IMR-90 (cell line): ENCODE measurements at regions not wholly inside any gene's neighbourhood (a gene's known extent, or its start where the extent isn't known, plus 50 kb on each side); places are given as distances from the start of the nearest gene placed in this dataset.

Experiments
- ATAC-seq: fragments of 200-7000 bp; cut with Tn5 transposase; 2 replicates; pipeline ENCODE4 v1.9.1; 2020; ENCODE audit warnings: low read depth, mild to moderate bottlenecking, moderate library complexity
- BruUV-seq: library from RNA; stranded (reverse); fragments of 400-500 nt; replicated peaks from 2 replicates; lab custom pipeline; 2021; lab: Mats Ljungman, UMichigan
- CTCF ChIA-PET: fragments of 300-600 bp; formaldehyde crosslinking; extraction: SDS; loops from one replicate; lab custom pipeline; 2021; ENCODE audit warnings: antibody characterized with exemption; lab: Yijun Ruan, JAX
- POLR2A ChIA-PET: fragments of 300-600 bp; sonication (Branson Sonifier 250); formaldehyde crosslinking; loops from one replicate; lab custom pipeline; 2022; ENCODE audit warnings: antibody characterized with exemption; ENCODE audit not compliant: unreplicated experiment; lab: Charles Lee
- DNase-seq: peaks from one replicate; pipeline ENCODE4 v3.0.0; 2013
- H2AFZ ChIP-seq: replicated peaks from 2 replicates; pipeline ENCODE3; 2013; ENCODE audit warnings: low read length, mild to moderate bottlenecking; ENCODE audit not compliant: poor library complexity
- H2AK5ac ChIP-seq: 2 replicates; pipeline ENCODE4 v1.6.1; 2013; ENCODE audit warnings: low read depth, low read length, inconsistent platforms
- H2AK9ac ChIP-seq: replicated peaks from 2 replicates; pipeline ENCODE3; 2013; ENCODE audit warnings: mild to moderate bottlenecking, low read depth, low read length, moderate library complexity; ENCODE audit not compliant: poor library complexity
- H2BK120ac ChIP-seq: 2 replicates; pipeline ENCODE4 v1.6.1; 2013; ENCODE audit warnings: low read depth, low read length, inconsistent platforms
- H2BK15ac ChIP-seq: 3 replicates; pipeline ENCODE4 v1.6.1; 2013; ENCODE audit warnings: low read depth, low read length, inconsistent platforms
- H2BK20ac ChIP-seq: 2 replicates; pipeline ENCODE4 v1.6.1; 2013; ENCODE audit warnings: low read depth, mild to moderate bottlenecking, inconsistent platforms, low read length, moderate library complexity
- H2BK5ac ChIP-seq: 2 replicates; pipeline ENCODE4 v1.6.1; 2013; ENCODE audit warnings: mild to moderate bottlenecking, low read depth, low read length, inconsistent platforms; ENCODE audit not compliant: poor library complexity, severe bottlenecking
- H3K14ac ChIP-seq: replicated peaks from 2 replicates; pipeline ENCODE4 v1.6.1; 2013; ENCODE audit warnings: low read depth, low read length, inconsistent platforms
- H3K18ac ChIP-seq: 2 replicates; pipeline ENCODE4 v1.6.1; 2013; ENCODE audit warnings: low read depth, low read length, control low read depth
- H3K23ac ChIP-seq: 2 replicates; pipeline ENCODE4 v1.6.1; 2013; ENCODE audit warnings: low read depth, low read length, inconsistent platforms
- H3K27ac ChIP-seq: 2 replicates; pipeline ENCODE4 v1.5.1; 2013; ENCODE audit warnings: mild to moderate bottlenecking, control low read depth, low read length; ENCODE audit not compliant: insufficient read depth
- H3K27me3 ChIP-seq: 2 replicates; pipeline ENCODE4 v1.6.1; 2013; ENCODE audit warnings: low read length; ENCODE audit not compliant: control insufficient read depth, insufficient read depth
- H3K36me3 ChIP-seq: 2 replicates; pipeline ENCODE4 v1.6.1; 2013; ENCODE audit warnings: low read length, mixed read lengths; ENCODE audit not compliant: control insufficient read depth, insufficient read depth
- H3K4ac ChIP-seq: 2 replicates; pipeline ENCODE4 v1.6.1; 2013; ENCODE audit warnings: low read depth, low read length, inconsistent platforms
- H3K4me1 ChIP-seq: 2 replicates; pipeline ENCODE4 v1.6.1; 2013; ENCODE audit warnings: low read length, mixed read lengths; ENCODE audit not compliant: control insufficient read depth, insufficient read depth
- H3K4me2 ChIP-seq: 2 replicates; pipeline ENCODE4 v1.6.1; 2013; ENCODE audit warnings: low read depth, mild to moderate bottlenecking, control low read depth, low read length, moderate library complexity
- H3K4me3 ChIP-seq: 2 replicates; pipeline ENCODE4 v1.5.1; 2013; ENCODE audit warnings: low read depth, mild to moderate bottlenecking, control low read depth, low read length, moderate library complexity; ENCODE audit not compliant: insufficient read depth
- H3K56ac ChIP-seq: 2 replicates; pipeline ENCODE4 v1.6.1; 2013; ENCODE audit warnings: low read length, inconsistent platforms; ENCODE audit not compliant: insufficient read depth; ENCODE audit errors: extremely low read depth
- H3K79me1 ChIP-seq, 2 experiments: 2 replicates each; pipeline ENCODE4 v1.6.1; 2013; ENCODE audit warnings: low read length in 2 of 2, inconsistent platforms in 1 of 2, low read depth in 1 of 2
- H3K9ac ChIP-seq: 2 replicates; pipeline ENCODE4 v1.6.1; 2013; ENCODE audit warnings: low read depth, low read length, control low read depth
- H3K9me1 ChIP-seq: 2 replicates; pipeline ENCODE4 v1.6.1; 2013; ENCODE audit warnings: low read length, inconsistent platforms; ENCODE audit not compliant: insufficient read depth
- H3K9me3 ChIP-seq: 2 replicates; pipeline ENCODE4 v1.6.1; 2013; ENCODE audit warnings: low read length; ENCODE audit not compliant: control insufficient read depth, insufficient read depth
- H4K20me1 ChIP-seq: 2 replicates; pipeline ENCODE4 v1.6.1; 2013; ENCODE audit warnings: low read length, inconsistent platforms; ENCODE audit not compliant: insufficient read depth
- H4K5ac ChIP-seq: 2 replicates; pipeline ENCODE4 v1.6.1; 2013; ENCODE audit warnings: mild to moderate bottlenecking, low read depth, low read length, control low read depth
- H4K8ac ChIP-seq, 2 experiments: 2 replicates each; pipeline ENCODE4 v1.6.1; 2013; ENCODE audit warnings: low read depth in 2 of 2, low read length in 2 of 2, control low read depth in 1 of 2, inconsistent platforms in 1 of 2
- H4K91ac ChIP-seq: 2 replicates; pipeline ENCODE4 v1.6.1; 2013; ENCODE audit warnings: low read depth, low read length, inconsistent platforms; ENCODE audit not compliant: insufficient read depth
- BHLHE40 ChIP-seq: fragments of 150-350 bp; IDR thresholded peaks from 2 replicates; pipeline ENCODE4 v1.6.1; 2016; ENCODE audit warnings: mild to moderate bottlenecking, low read depth, low read length
- CEBPB ChIP-seq: IDR thresholded peaks from 2 replicates; pipeline ENCODE4 v1.6.1; 2012; ENCODE audit warnings: low read depth, low read length, improper control_type of control experiment
- CHD1 ChIP-seq: IDR thresholded peaks from 2 replicates; pipeline ENCODE4 v1.6.1; 2012; ENCODE audit warnings: low read depth, low read length, improper control_type of control experiment
- CTCF ChIP-seq: conservative IDR thresholded peaks from 2 replicates; pipeline ENCODE4 v1.5.1; 2012; ENCODE audit warnings: mild to moderate bottlenecking, low read depth, low read length, improper control_type of control experiment
- FOS ChIP-seq: fragments of 150-350 bp; IDR thresholded peaks from 2 replicates; pipeline ENCODE4 v1.6.1; 2016; ENCODE audit warnings: low read depth, low read length
- MAFK ChIP-seq: IDR thresholded peaks from 2 replicates; pipeline ENCODE4 v1.6.1; 2012; ENCODE audit warnings: low read depth, low read length, improper control_type of control experiment
- MAZ ChIP-seq: IDR thresholded peaks from 2 replicates; pipeline ENCODE4 v1.6.1; 2012; ENCODE audit warnings: low read depth, mild to moderate bottlenecking, low read length, improper control_type of control experiment, moderate library complexity, borderline replicate concordance
- MXI1 ChIP-seq: IDR thresholded peaks from 2 replicates; pipeline ENCODE4 v1.6.1; 2012; ENCODE audit warnings: low read depth, mild to moderate bottlenecking, low read length, moderate library complexity, borderline replicate concordance
- NFE2L2 ChIP-seq: fragments of 150-350 bp; IDR thresholded peaks from 2 replicates; pipeline ENCODE4 v1.6.1; 2016; ENCODE audit warnings: low read depth, mild to moderate bottlenecking, low read length
- POLR2A ChIP-seq: IDR thresholded peaks from 2 replicates; pipeline ENCODE4 v1.6.1; 2012; ENCODE audit warnings: mild to moderate bottlenecking, low read depth, low read length
- RAD21 ChIP-seq: IDR thresholded peaks from 2 replicates; pipeline ENCODE4 v1.6.1; 2012; ENCODE audit warnings: low read length, improper control_type of control experiment
- RCOR1 ChIP-seq: IDR thresholded peaks from 2 replicates; pipeline ENCODE4 v1.6.1; 2012; ENCODE audit warnings: mild to moderate bottlenecking, low read length, improper control_type of control experiment; ENCODE audit not compliant: insufficient replicate concordance
- RFX5 ChIP-seq: IDR thresholded peaks from 2 replicates; pipeline ENCODE4 v1.8.0; 2012; ENCODE audit warnings: low read depth, mild to moderate bottlenecking, low read length, moderate library complexity
- SMC3 ChIP-seq: fragments of 150-350 bp; IDR thresholded peaks from 2 replicates; pipeline ENCODE4 v1.6.1; 2016; ENCODE audit warnings: low read depth, mild to moderate bottlenecking, antibody characterized with exemption, low read length, moderate library complexity
- USF2 ChIP-seq: fragments of 150-350 bp; IDR thresholded peaks from 2 replicates; pipeline ENCODE4 v1.6.1; 2017; ENCODE audit warnings: mild to moderate bottlenecking, antibody characterized with exemption, low read length, low read depth
- WGBS, 2 experiments: methylation state at CpG; one replicate each; pipeline versions ENCODE4 v1.1.5 to v1.1.7; 2013; ENCODE audit warnings: missing lambda C conversion rate in 2 of 2; ENCODE audit not compliant: insufficient read length in 1 of 2; ENCODE audit errors: extremely low coverage in 2 of 2; 5-methylcytosine and 5-hydroxymethylcytosine counted together
- dilution Hi-C: fragments of 300-500 bp; cut with HindIII; formaldehyde crosslinking; loops from one replicate; pipeline ENCODE4 v1.14.3; 2018; ENCODE audit warnings: low sequenced_read_pairs; ENCODE audit not compliant: unreplicated experiment
- in situ Hi-C: fragments of 300-500 bp; cut with MboI; formaldehyde crosslinking; loops from 3 replicates; pipeline ENCODE4 v1.14.3; 2019; ENCODE audit warnings: low sequenced_read_pairs, inconsistent platforms, mixed read lengths
- intact Hi-C: fragments of 100-400 bp; cut with micrococcal nuclease; formaldehyde crosslinking; loops from 2 replicates; pipeline ENCODE4 v1.10.0; 2022
- TF ChIP-seq, protein P1 (sequence below): fragments of 150-350 bp; IDR thresholded peaks from 2 replicates; pipeline ENCODE4 v1.6.1; 2016; ENCODE audit warnings: low read depth, mild to moderate bottlenecking, low read length, moderate library complexity, borderline replicate concordance

GRCh38 chr5:30759731-30760130 lies 433.8 kb upstream of the CDH6 start:
- Histone ChIP-seq H3K23ac (no peak overlapping the region), H2BK5ac (no peak overlapping the region), H3K4me1 (no peaks in the 10 kb centered on the region), H3K9ac (no peak overlapping the region), H4K91ac (no peak overlapping the region), H2AK9ac (no peak overlapping the region), H3K79me1 (no peaks in the 10 kb centered on the region), H3K4me3 (no peak overlapping the region), H2BK120ac (no peak overlapping the region), H3K4ac (no peak overlapping the region), H3K56ac (no peak overlapping the region), H3K4me2 (no peak overlapping the region), H3K14ac (no peak overlapping the region), H3K9me1 (no peaks in the 10 kb centered on the region), H2BK15ac (no peak overlapping the region), H2AK5ac (no peak overlapping the region), H4K8ac (no peak overlapping the region), H3K36me3 (no peaks in the 10 kb centered on the region), H3K18ac (no peak overlapping the region), H2BK20ac (no peak overlapping the region), H4K5ac (no peak overlapping the region), H4K20me1 (no peaks in the 10 kb centered on the region), H3K9me3 (no peaks in the 10 kb centered on the region), H3K27me3 (no peaks in the 10 kb centered on the region), H2AFZ (no peak overlapping the region), H3K27ac (no peak overlapping the region)
- BruUV-seq, result no TSS peak
- no peak for TF ChIP-seq BHLHE40
- no peak for TF ChIP-seq MXI1
- TF ChIP-seq RCOR1, result no peak
- no peak for TF ChIP-seq POLR2A
- TF ChIP-seq CTCF, result no peak
- TF ChIP-seq USF2, result no peak
- TF ChIP-seq CHD1, result no peak
- TF ChIP-seq MAFK, result no peak
- no peak for TF ChIP-seq SMC3
- no peak for TF ChIP-seq CEBPB
- TF ChIP-seq, protein P1, sequence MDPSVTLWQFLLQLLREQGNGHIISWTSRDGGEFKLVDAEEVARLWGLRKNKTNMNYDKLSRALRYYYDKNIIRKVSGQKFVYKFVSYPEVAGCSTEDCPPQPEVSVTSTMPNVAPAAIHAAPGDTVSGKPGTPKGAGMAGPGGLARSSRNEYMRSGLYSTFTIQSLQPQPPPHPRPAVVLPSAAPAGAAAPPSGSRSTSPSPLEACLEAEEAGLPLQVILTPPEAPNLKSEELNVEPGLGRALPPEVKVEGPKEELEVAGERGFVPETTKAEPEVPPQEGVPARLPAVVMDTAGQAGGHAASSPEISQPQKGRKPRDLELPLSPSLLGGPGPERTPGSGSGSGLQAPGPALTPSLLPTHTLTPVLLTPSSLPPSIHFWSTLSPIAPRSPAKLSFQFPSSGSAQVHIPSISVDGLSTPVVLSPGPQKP, result no peak
- no peak for TF ChIP-seq RAD21
- TF ChIP-seq NFE2L2, result no peak
- no peak for TF ChIP-seq RFX5
- TF ChIP-seq FOS, result no peak
- TF ChIP-seq MAZ, result no peak
- no CpG with 5 or more reads among the region's 3 CpGs for WGBS, 2 experiments
- intact Hi-C loops (no loop called here), in situ Hi-C loops (no loop called here), dilution Hi-C loops (no loop called here)
- DNase-seq, result no peak
- POLR2A ChIA-PET, result no interaction called here
- CTCF ChIA-PET, result no interaction called here
- no peak for ATAC-seq
